GM12878 (cell line): ENCODE measurements at regions not wholly inside any gene's neighbourhood (a gene's known extent, or its start where the extent isn't known, plus 50 kb on each side); places are given as distances from the start of the nearest gene placed in this dataset.

ENCODE experiments used
- ATAC-seq: fragments of 200-7000 bp; cut with Tn5 transposase; 3 replicates; pipeline ENCODE4 v1.9.1; 2020; ENCODE audit warnings: mild to moderate bottlenecking, moderate library complexity
- BruUV-seq: library from RNA; stranded (reverse); fragments of 400-500 nt; replicated peaks from 2 replicates; lab custom pipeline; 2021; lab: Mats Ljungman, UMichigan
- CTCF ChIA-PET: fragments of 300-600 bp; sonication (Branson Sonifier 250); formaldehyde crosslinking; extraction: SDS; loops from one replicate; lab custom pipeline; 2021; ENCODE audit warnings: inconsistent platforms; lab: Yijun Ruan, JAX
- POLR2A ChIA-PET: fragments of 350-600 bp; formaldehyde crosslinking; extraction: SDS; loops from one replicate; lab custom pipeline; 2021; ENCODE audit warnings: inconsistent platforms; lab: Charles Lee
- RAD21 ChIA-PET: fragments of 300-600 bp; sonication (Branson Sonifier 250); formaldehyde crosslinking; loops from one replicate; lab custom pipeline; 2023; ENCODE audit warnings: antibody characterized with exemption; ENCODE audit not compliant: unreplicated experiment; lab: Charles Lee
- SMC1A ChIA-PET: fragments of 300-600 bp; sonication (Branson Sonifier 250); formaldehyde crosslinking; loops from one replicate; lab custom pipeline; 2023; ENCODE audit not compliant: unreplicated experiment, uncharacterized antibody; lab: Charles Lee
- DNase-seq: peaks from one replicate; pipeline ENCODE4 v3.0.0-alpha.2; 2011; ENCODE audit warnings: low read depth, low spot score
- FAIRE-seq: peaks from 3 replicates; lab custom pipeline; 2011; peaks lifted over from hg19 to GRCh38; lab: Jason Lieb, UNC
- H2AFZ ChIP-seq: 2 replicates; pipeline ENCODE4 v1.6.0; 2011; ENCODE audit warnings: low read depth, low read length, control low read depth; ENCODE audit not compliant: control insufficient read depth
- H3K27ac ChIP-seq: 2 replicates; pipeline ENCODE4 v1.5.1; 2011; ENCODE audit warnings: control low read depth; ENCODE audit not compliant: control insufficient read depth, insufficient read depth
- H3K27me3 ChIP-seq, 2 experiments: replicated peaks in 1 of 2; 2 replicates each; pipeline versions ENCODE4 v1.6.0 to v1.6.1; 2011; ENCODE audit warnings: low read length in 1 of 2; ENCODE audit not compliant: control insufficient read depth in 2 of 2, insufficient read depth in 2 of 2
- H3K36me3 ChIP-seq, 2 experiments: 2 replicates each; pipeline ENCODE4 v1.5.1; 2011; ENCODE audit warnings: low read length in 1 of 2; ENCODE audit not compliant: control insufficient read depth in 2 of 2, insufficient read depth in 2 of 2
- H3K4me1 ChIP-seq: 2 replicates; pipeline ENCODE4 v1.6.1; 2011; ENCODE audit warnings: mild to moderate bottlenecking, low read length, moderate library complexity, mixed read lengths; ENCODE audit not compliant: control insufficient read depth, insufficient read depth
- H3K4me2 ChIP-seq: 2 replicates; pipeline ENCODE4 v1.6.0; 2011; ENCODE audit warnings: control low read depth; ENCODE audit not compliant: control insufficient read depth, insufficient read depth
- H3K4me3 ChIP-seq: fragments of 200-600 bp; sonication (generic); 2 replicates; pipeline ENCODE4 v1.5.1; 2016
- H3K79me2 ChIP-seq: 2 replicates; pipeline ENCODE4 v1.6.0; 2011; ENCODE audit warnings: low read length; ENCODE audit not compliant: control insufficient read depth, insufficient read depth
- H3K9ac ChIP-seq: 2 replicates; pipeline ENCODE4 v1.8.0; 2011; ENCODE audit warnings: low read length, control low read depth, mixed read lengths; ENCODE audit not compliant: control insufficient read depth, insufficient read depth
- H3K9me3 ChIP-seq: replicated peaks from 3 replicates; pipeline ENCODE4 v1.5.1; 2011; ENCODE audit warnings: mild to moderate bottlenecking, low read length; ENCODE audit not compliant: control insufficient read depth, insufficient read depth
- H4K20me1 ChIP-seq: 2 replicates; pipeline ENCODE4 v1.6.0; 2011; ENCODE audit not compliant: control insufficient read depth, insufficient read depth
- CBX3 ChIP-seq: fragments of 200-600 bp; sonication (generic); IDR thresholded peaks from 2 replicates; pipeline ENCODE4 v1.6.1; 2016; ENCODE audit warnings: low read depth, borderline replicate concordance
- ETV6 ChIP-seq, 2 experiments: fragments of 450-650 bp in 1 of 2; IDR thresholded peaks in 1 of 2; conservative IDR thresholded peaks in 1 of 2; 2 replicates each; pipeline ENCODE4 v1.6.1; 2014; ENCODE audit warnings: antibody characterized with exemption in 1 of 2, borderline replicate concordance in 1 of 2, low read depth in 1 of 2, mild to moderate bottlenecking in 1 of 2, moderate library complexity in 1 of 2
- HDGF ChIP-seq: fragments of 450-650 bp; IDR thresholded peaks from 2 replicates; pipeline ENCODE4 v1.6.1; 2016; ENCODE audit warnings: antibody characterized with exemption
- IRF5 ChIP-seq: fragments of 450-650 bp; IDR thresholded peaks from 2 replicates; pipeline ENCODE4 v1.6.1; 2017; ENCODE audit warnings: borderline replicate concordance
- PAX8 ChIP-seq: fragments of 450-650 bp; IDR thresholded peaks from 2 replicates; pipeline ENCODE4 v1.6.1; 2017; ENCODE audit warnings: mild to moderate bottlenecking, moderate library complexity
- PRDM15 ChIP-seq: fragments of 450-650 bp; formaldehyde crosslinking; IDR thresholded peaks from 2 replicates; pipeline ENCODE4 v1.4.0; 2020; ENCODE audit warnings: mild to moderate bottlenecking, moderate library complexity
- RAD51 ChIP-seq: fragments of 450-650 bp; IDR thresholded peaks from 2 replicates; pipeline ENCODE4 v1.6.1; 2016; ENCODE audit warnings: moderate library complexity, mild to moderate bottlenecking, inconsistent platforms
- RB1 ChIP-seq: fragments of 450-650 bp; formaldehyde crosslinking; IDR thresholded peaks from 2 replicates; pipeline ENCODE4 v1.6.1; 2017; ENCODE audit warnings: mild to moderate bottlenecking, borderline replicate concordance
- TBL1XR1 ChIP-seq: IDR thresholded peaks from 2 replicates; pipeline ENCODE4 v1.6.1; 2012; ENCODE audit warnings: low read depth, low read length, improper control_type of control experiment
- WGBS: methylation state at CpG from one replicate; pipeline ENCODE4 v1.1.6; 2016; ENCODE audit warnings: low lambda C conversion rate; ENCODE audit not compliant: insufficient replicate concordance, insufficient coverage; ENCODE audit errors: missing lambda C conversion rate; 5-methylcytosine and 5-hydroxymethylcytosine counted together
- in situ Hi-C: fragments of 300-500 bp; cut with MboI; formaldehyde crosslinking; loops from 9 replicates; pipeline ENCODE4 v1.14.3; 2018; ENCODE audit warnings: mixed read lengths
- intact Hi-C: fragments of 100-400 bp; cut with micrococcal nuclease; formaldehyde crosslinking; loops from one replicate; pipeline ENCODE4 v1.14.2; 2022; ENCODE audit not compliant: unreplicated experiment

- H3K4me2 ChIP-seq, result no peak overlapping the region
- H3K36me3 ChIP-seq, result no peaks in the 10 kb centered on the region
- H3K4me1 ChIP-seq, result no peaks in the 10 kb centered on the region
- no peak overlapping the region for H2AFZ ChIP-seq
- H3K9ac ChIP-seq, result no peak overlapping the region
- DNase-seq (no peak), FAIRE-seq (no peak), ATAC-seq (no peak)
- H3K9me3 ChIP-seq, result no peaks in the 10 kb centered on the region
- ChIA-PET SMC1A (no interaction called here), RAD21 (no interaction called here), CTCF (interaction anchor here (0.6 kb wide), 1 partner anchor 511 kb away, joined by 3 read pairs; no protein-coding TSS in a partner anchor), POLR2A (no interaction called here)
- WGBS, result 55% methylated on average over 2 of the region's 2 CpGs
- TF ChIP-seq IRF5, result no peak
- no TSS peak for BruUV-seq
- H3K4me3 ChIP-seq, result no peak overlapping the region
- H3K79me2 ChIP-seq, result no peaks in the 10 kb centered on the region
- intact Hi-C loops, result no loop called here
- H3K27me3 ChIP-seq, result no peaks in the 10 kb centered on the region
- H3K27ac ChIP-seq, result no peak overlapping the region
- in situ Hi-C loops, result no loop called here
- H4K20me1 ChIP-seq, result no peaks in the 10 kb centered on the region
Measured at GRCh38 chr5:71996789-71997188, 110.5 kb upstream of the MAP1B start.

GRCh38 chr5:71998746-71999145 lies 108.5 kb upstream of the MAP1B start:
- Histone ChIP-seq H3K9me3 (no peaks in the 10 kb centered on the region), H3K4me2 (no peak overlapping the region), H3K9ac (no peak overlapping the region), H2AFZ (no peak overlapping the region), H3K79me2 (no peaks in the 10 kb centered on the region), H4K20me1 (no peaks in the 10 kb centered on the region), H3K27ac (no peak overlapping the region), H3K27me3 (no peaks in the 10 kb centered on the region), H3K4me3 (no peak overlapping the region), H3K4me1 (no peaks in the 10 kb centered on the region), H3K36me3 (no peaks in the 10 kb centered on the region)
- no peak for TF ChIP-seq ETV6 (conservative IDR thresholded peaks at IDR 0.05 in 1 of 2, IDR thresholded peaks at IDR 0.05 in 1 of 2; ENCODE audit: borderline replicate concordance in 1 of 2, low read depth in 1 of 2)
- no peak for TF ChIP-seq CBX3
- TF ChIP-seq RB1, result no peak
- no peak for TF ChIP-seq PRDM15
- TF ChIP-seq RAD51, result no peak
- TF ChIP-seq HDGF, result no peak
- no peak for TF ChIP-seq TBL1XR1
- no peak for TF ChIP-seq PAX8
- POLR2A ChIA-PET, result no interaction called here
- in situ Hi-C loops, result no loop called here
- no TSS peak for BruUV-seq
- SMC1A ChIA-PET, result no interaction called here
- FAIRE-seq, result no peak
- CTCF ChIA-PET, result no interaction called here
- no peak for DNase-seq
- RAD21 ChIA-PET, result no interaction called here
- ATAC-seq, result no peak
- intact Hi-C loops, result no loop called here
